Esophagus muscularis mucosa (tissue), 3 donors: ENCODE measurements at regions not wholly inside any gene's neighbourhood (a gene's known extent, or its start where the extent isn't known, plus 50 kb on each side); places are given as distances from the start of the nearest gene placed in this dataset.

Source experiments
- POLR2AphosphoS5 ChIP-seq, 2 donors: sonication (generic); formaldehyde crosslinking; IDR thresholded peaks; one replicate each; pipeline ENCODE4 v1.6.1; 2017; ENCODE audit warnings: antibody characterized with exemption in 2 of 2
- TF ChIP-seq, protein P1 (sequence below), 3 experiments: fragments of 200-600 bp in 2 of 3; fragments of 450-650 bp in 1 of 3; sonication (generic) in 2 of 3; IDR thresholded peaks; one replicate each; pipeline ENCODE4 v1.5.1; 2017 to 2019; ENCODE audit warnings: antibody characterized with exemption in 3 of 3, mild to moderate bottlenecking in 2 of 3, moderate library complexity in 1 of 3

DNA sequence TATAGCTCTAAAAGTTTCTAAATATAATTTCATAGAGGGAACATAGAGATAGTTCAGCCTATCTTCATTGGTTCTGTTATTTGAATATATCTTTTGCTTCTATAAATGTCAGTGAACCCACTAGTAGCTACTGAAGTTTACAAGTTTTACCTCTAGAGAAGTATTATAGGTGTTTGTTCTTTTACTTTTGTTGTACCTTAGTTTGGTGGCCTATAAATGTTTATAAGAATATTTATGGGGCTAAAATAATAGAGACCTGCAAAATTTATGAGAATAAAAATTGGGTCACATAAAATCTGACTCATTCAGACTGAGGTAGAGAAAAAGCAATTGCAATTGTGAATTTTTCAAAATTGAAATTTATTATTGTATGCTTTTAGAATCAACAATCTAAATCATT lies 162.6 kb downstream of the SERPINI1 start:
- TF ChIP-seq, protein P1, sequence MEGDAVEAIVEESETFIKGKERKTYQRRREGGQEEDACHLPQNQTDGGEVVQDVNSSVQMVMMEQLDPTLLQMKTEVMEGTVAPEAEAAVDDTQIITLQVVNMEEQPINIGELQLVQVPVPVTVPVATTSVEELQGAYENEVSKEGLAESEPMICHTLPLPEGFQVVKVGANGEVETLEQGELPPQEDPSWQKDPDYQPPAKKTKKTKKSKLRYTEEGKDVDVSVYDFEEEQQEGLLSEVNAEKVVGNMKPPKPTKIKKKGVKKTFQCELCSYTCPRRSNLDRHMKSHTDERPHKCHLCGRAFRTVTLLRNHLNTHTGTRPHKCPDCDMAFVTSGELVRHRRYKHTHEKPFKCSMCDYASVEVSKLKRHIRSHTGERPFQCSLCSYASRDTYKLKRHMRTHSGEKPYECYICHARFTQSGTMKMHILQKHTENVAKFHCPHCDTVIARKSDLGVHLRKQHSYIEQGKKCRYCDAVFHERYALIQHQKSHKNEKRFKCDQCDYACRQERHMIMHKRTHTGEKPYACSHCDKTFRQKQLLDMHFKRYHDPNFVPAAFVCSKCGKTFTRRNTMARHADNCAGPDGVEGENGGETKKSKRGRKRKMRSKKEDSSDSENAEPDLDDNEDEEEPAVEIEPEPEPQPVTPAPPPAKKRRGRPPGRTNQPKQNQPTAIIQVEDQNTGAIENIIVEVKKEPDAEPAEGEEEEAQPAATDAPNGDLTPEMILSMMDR (IDR thresholded peaks at IDR 0.05), result no peak
- TF ChIP-seq POLR2AphosphoS5 (IDR thresholded peaks at IDR 0.05), result no peak
